Raji (cell line): ENCODE measurements at regions not wholly inside any gene's neighbourhood (a gene's known extent, or its start where the extent isn't known, plus 50 kb on each side); places are given as distances from the start of the nearest gene placed in this dataset.

Source experiments
- POLR2A ChIP-seq: IDR thresholded peaks from 2 replicates; pipeline ENCODE4 v1.6.1; 2011; ENCODE audit warnings: low read depth, low read length, control low read depth; ENCODE audit not compliant: insufficient read depth

- TF ChIP-seq POLR2A = no peak
These were observed 240.4 kb upstream of the TNRC6C start for GRCh38 chr17:77717941-77718668.

- TF ChIP-seq POLR2A = no peak
These were observed 239.9 kb upstream of the TNRC6C start for GRCh38 chr17:77718669-77718961.

- no peak for TF ChIP-seq POLR2A
These were observed 238.7 kb upstream of the TNRC6C start for GRCh38 chr17:77719806-77720205.

DNA sequence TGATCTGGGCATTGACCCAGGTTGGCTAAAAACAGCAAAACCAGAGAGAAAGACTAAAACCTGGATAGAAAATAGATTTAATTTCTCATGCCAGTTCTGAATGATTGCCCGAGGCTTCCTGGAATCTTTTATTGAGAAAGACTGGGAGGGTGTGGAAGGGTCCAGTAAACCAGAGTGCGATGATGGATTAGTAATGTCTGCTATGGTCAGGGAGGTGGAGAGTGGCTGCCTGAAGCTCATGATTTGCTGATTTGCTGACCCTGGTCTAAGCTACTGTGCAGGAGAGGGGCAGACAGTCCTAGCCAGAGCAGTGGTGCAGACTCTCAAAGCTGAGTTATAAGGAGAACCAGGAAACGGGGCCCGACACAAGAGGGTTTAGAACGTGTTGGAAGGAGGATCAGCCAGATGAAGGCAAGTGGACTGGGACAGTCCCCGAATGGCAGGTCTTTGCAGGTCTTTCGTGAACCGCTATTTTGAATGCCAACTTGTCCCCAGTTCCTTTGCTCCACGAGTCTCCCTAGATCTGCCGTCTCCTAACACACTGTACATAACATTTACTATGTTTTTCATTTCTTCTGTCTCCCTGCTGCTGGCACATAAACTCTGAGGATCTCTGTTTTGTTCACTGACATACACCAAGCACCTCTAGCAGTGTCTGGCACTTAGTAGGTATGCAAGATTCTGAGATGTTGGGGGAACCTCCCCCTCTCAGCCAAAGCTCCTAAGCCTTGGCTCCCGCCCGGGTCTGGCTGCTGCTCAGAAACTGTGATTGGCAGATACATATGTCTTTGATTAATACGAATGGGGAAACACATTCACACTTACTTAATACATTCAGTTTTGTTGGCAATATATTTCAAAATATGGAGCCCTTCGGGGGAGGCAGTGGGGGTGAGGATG is 237.3 kb upstream of the TNRC6C start:
- TF ChIP-seq POLR2A = no peak

DNA sequence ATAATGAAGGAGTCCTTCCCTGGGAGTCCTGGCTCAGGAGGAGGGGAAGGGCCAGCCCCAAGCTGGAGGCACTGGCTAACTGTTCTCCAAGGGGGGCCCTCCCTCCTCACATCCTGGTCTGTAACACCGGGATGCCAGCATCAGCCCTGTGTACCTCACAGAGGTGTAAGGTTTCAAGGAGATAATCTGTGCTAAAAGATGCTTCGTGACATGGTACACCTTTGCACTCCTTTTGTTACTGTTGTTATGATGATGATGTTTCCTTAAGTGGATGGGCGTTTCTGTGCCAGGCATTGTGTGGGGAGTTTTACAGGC is 236.7 kb upstream of the TNRC6C start:
- TF ChIP-seq POLR2A = no peak

DNA sequence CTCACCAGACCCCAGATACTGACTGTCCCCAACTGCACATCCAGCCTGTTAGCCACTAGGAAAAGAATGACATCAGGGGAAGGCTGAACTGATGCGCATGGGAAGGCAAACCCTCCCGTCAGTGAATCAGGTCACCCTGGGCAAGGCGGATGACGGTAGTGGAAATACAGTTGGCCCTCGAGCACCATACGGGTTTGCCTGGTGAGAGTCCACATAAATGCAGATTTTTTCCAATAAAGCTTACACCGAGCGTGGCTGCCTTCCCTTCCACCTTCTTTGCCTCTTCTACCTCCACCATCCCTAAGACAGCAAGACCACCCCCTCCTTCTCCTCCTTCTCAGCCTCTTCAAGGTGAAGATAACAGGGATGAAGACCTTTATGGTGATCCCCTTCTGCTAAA is 236.1 kb upstream of the TNRC6C start:
- no peak for TF ChIP-seq POLR2A

- TF ChIP-seq POLR2A = no peak
These were observed 235.2 kb upstream of the TNRC6C start for GRCh38 chr17:77723071-77723908.

GRCh38 chr17:77723909-77724875 is 234.3 kb upstream of the TNRC6C start:
- TF ChIP-seq POLR2A = no peak

DNA sequence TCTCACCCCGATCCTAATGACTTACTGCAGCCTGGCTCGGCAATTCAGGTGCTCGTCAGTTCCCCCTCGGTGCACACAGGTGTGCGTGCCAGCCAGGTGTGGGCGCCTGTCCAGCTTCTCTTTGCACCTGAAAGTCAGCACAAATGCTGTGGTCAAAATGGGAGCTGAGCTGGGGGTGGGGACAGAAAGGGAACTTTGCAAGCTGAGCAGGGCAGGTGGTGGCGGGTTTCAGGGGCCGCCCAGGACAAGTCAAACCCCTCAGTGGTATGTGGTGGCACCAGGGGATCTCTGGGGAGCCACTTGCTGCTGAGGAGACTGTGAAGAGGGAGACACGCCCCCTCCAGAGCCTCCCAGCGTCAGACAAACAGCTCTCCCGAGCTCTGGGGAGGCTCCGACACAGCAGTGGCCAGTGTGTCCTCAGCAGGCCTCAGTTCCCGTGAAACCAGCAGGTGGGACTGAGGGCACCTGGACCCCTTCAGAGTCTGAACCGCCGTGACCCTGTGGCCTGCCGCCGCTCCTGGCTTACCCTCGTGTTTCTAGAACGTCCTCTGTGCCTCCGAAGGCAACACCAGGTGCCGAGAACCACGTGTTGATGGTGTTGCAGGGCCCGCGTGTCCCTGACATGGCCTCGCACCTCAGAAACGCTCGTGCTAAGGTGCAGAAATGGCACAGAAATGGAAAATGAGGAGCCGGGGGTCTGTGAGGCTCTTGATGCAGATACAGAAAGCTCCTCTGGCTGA is 233.5 kb upstream of the TNRC6C start:
- TF ChIP-seq POLR2A = no peak

GRCh38 chr17:77725846-77726245 is 232.7 kb upstream of the TNRC6C start:
- TF ChIP-seq POLR2A = no peak

- TF ChIP-seq POLR2A = no peak
These were observed 231.9 kb upstream of the TNRC6C start for GRCh38 chr17:77726549-77727006.

GRCh38 chr17:77727037-77727615 is 231.4 kb upstream of the TNRC6C start:
- TF ChIP-seq POLR2A = no peak

DNA sequence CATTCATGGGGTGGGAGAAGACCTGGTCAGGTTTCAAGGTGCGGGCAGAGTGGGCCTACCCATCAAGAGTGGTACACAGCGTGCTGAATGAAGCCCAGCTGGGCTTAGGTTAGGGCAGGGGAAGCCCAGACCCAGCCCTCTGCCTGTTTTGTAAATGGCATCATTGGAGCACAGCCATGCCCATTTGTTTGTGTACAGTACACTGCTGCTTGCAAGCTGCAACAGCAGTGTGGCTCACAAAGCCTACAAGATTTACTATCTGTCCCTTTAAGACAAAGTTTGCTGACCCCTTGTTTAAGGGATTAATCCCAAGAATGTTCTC is 230.1 kb upstream of the TNRC6C start:
- no peak for TF ChIP-seq POLR2A

- no peak for TF ChIP-seq POLR2A
These were observed 229.6 kb upstream of the TNRC6C start for GRCh38 chr17:77728871-77729270.
